ENCODE measurements at regions not wholly inside any gene's neighbourhood (a gene's known extent, or its start where the extent isn't known, plus 50 kb on each side); places are given as distances from the start of the nearest gene placed in this dataset.

DNA sequence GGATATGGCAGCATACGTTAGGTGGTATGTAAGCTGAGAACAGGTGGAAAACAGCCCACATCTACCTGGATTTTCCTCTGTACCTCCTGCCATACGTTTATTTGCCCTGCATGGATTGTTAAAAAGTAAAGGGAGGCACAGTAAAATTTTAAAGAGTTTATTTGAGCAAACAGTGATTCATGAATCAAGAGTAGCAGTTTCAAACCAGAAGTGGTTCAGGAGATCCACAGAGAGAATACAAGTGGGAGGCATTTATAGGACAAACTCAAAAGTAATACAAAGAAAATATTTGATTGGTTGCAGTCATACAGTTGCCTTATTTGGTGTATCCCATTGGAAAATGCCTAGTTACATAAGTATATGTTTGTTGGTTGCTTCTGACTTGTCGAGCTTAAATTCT lies 117.6 kb downstream of the FAM170A start:
- FAIRE-seq (no peak), DNase-seq (ENCODE audit: low read depth) (no peak)
- Mint-ChIP-seq H3K36me3 (ENCODE audit: low read depth, unreplicated experiment) (no peaks in the 10 kb centered on the region), H3K27me3 (ENCODE audit: low read depth, unreplicated experiment) (no peaks in the 10 kb centered on the region), H3K4me1 (ENCODE audit: low read depth, unreplicated experiment) (peaks cover 9% of the 10 kb centered on the region), H3K4me3 (ENCODE audit: unreplicated experiment) (no peak overlapping the region), H3K9me3 (ENCODE audit: unreplicated experiment) (no peaks in the 10 kb centered on the region), H3K27ac (ENCODE audit: unreplicated experiment) (no peak overlapping the region)
- no peak overlapping the region for H3K9ac ChIP-seq (ENCODE audit: low read length)
- no peaks in the 10 kb centered on the region for H4K20me1 ChIP-seq (ENCODE audit: insufficient read depth, low read length)
- no peak overlapping the region for H3K4me3 ChIP-seq (ENCODE audit: insufficient read depth, low read depth, low read length)
- H3K27me3 ChIP-seq (ENCODE audit: insufficient read depth, low read length) = no peaks in the 10 kb centered on the region
- H3K9me3 ChIP-seq (ENCODE audit: insufficient read depth, low read depth, low read length) = no peaks in the 10 kb centered on the region
- no peak overlapping the region for H2AFZ ChIP-seq (ENCODE audit: low read depth, low read length)
- no peaks in the 10 kb centered on the region for H3K4me1 ChIP-seq (ENCODE audit: insufficient read depth, low read length)
- H3K27ac ChIP-seq (ENCODE audit: low read depth, low read length) = no peak overlapping the region
- TF ChIP-seq, protein P1, sequence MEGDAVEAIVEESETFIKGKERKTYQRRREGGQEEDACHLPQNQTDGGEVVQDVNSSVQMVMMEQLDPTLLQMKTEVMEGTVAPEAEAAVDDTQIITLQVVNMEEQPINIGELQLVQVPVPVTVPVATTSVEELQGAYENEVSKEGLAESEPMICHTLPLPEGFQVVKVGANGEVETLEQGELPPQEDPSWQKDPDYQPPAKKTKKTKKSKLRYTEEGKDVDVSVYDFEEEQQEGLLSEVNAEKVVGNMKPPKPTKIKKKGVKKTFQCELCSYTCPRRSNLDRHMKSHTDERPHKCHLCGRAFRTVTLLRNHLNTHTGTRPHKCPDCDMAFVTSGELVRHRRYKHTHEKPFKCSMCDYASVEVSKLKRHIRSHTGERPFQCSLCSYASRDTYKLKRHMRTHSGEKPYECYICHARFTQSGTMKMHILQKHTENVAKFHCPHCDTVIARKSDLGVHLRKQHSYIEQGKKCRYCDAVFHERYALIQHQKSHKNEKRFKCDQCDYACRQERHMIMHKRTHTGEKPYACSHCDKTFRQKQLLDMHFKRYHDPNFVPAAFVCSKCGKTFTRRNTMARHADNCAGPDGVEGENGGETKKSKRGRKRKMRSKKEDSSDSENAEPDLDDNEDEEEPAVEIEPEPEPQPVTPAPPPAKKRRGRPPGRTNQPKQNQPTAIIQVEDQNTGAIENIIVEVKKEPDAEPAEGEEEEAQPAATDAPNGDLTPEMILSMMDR (IDR thresholded peaks at IDR 0.05; ENCODE audit: insufficient read depth, low read depth, low read length) = no peak
- no peak for TF ChIP-seq EZH2 (IDR thresholded peaks at IDR 0.05; ENCODE audit: insufficient read depth, low read length)
- no peaks in the 10 kb centered on the region for H3K79me2 ChIP-seq (ENCODE audit: insufficient read depth, low read length)
- H3K4me2 ChIP-seq (ENCODE audit: low read length) = no peak overlapping the region
- no peaks in the 10 kb centered on the region for H3K36me3 ChIP-seq (ENCODE audit: insufficient read depth, low read length)

DNA sequence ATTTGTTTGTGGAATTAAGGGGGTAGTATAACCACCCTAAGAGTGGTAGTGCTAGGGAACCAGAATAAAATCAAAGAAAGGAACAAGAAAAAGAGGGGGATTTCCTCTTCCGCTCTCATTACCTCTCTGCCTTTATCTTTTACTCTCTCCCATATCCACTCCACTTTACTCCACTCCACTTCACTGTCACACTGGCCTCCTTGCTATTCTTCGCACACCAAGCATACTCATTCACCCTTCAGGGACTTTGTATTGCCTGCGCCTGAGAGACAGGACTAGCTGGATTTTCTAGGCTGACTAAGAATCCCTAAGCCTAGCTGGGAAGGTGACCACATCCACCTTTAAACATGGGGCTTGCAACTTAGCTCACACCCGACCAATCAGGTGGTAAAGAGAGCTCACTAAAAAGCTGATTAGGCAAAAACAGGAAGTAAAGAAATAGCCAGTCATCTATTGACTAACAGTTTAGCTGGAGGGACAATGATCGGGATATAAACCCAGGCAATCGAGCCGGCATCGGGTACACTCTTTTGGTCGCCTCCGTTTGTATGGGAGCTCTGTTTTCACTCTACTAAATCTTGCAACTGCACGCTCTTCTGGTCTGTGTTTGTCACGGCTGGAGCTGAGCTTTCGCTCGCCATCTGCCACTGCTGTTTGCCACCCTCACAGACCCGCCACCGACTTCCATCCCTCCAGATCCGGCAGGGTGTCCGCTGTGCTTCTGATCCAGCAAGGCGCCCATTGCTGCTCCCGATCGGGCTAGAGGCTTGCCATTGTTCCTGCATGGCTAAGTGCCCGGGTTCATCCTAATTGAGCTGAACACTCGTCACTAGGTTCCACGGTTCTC lies 121.8 kb downstream of the FAM170A start:
- FAIRE-seq = no peak
- no peaks in the 10 kb centered on the region for H3K36me3 ChIP-seq (ENCODE audit: insufficient read depth, low read length)
- no peak overlapping the region for H3K4me3 ChIP-seq (ENCODE audit: insufficient read depth, low read depth, low read length)
- peaks cover 2% of the 10 kb centered on the region for H3K36me3 Mint-ChIP-seq (ENCODE audit: low read depth, unreplicated experiment)
- no peak overlapping the region for H3K4me3 Mint-ChIP-seq (ENCODE audit: unreplicated experiment)
- no peaks in the 10 kb centered on the region for H4K20me1 ChIP-seq (ENCODE audit: insufficient read depth, low read length)
- H3K9me3 Mint-ChIP-seq (ENCODE audit: unreplicated experiment) = peaks cover 2% of the 10 kb centered on the region
- no peak overlapping the region for H3K4me2 ChIP-seq (ENCODE audit: low read length)
- H3K9ac ChIP-seq (ENCODE audit: low read length) = no peak overlapping the region
- no peaks in the 10 kb centered on the region for H3K27me3 ChIP-seq (ENCODE audit: insufficient read depth, low read length)
- H3K9me3 ChIP-seq (ENCODE audit: insufficient read depth, low read depth, low read length) = no peaks in the 10 kb centered on the region
- TF ChIP-seq, protein P1 (IDR thresholded peaks at IDR 0.05; ENCODE audit: insufficient read depth, low read depth, low read length) = no peak
- H3K27ac ChIP-seq (ENCODE audit: low read depth, low read length) = no peak overlapping the region
- no peaks in the 10 kb centered on the region for H3K79me2 ChIP-seq (ENCODE audit: insufficient read depth, low read length)
- peaks cover 11% of the 10 kb centered on the region for H3K4me1 Mint-ChIP-seq (ENCODE audit: low read depth, unreplicated experiment)
- no peak overlapping the region for H3K27ac Mint-ChIP-seq (ENCODE audit: unreplicated experiment)
- no peak overlapping the region for H2AFZ ChIP-seq (ENCODE audit: low read depth, low read length)
- H3K27me3 Mint-ChIP-seq (ENCODE audit: low read depth, unreplicated experiment) = no peaks in the 10 kb centered on the region
- no peaks in the 10 kb centered on the region for H3K4me1 ChIP-seq (ENCODE audit: insufficient read depth, low read length)
- no peak for DNase-seq (ENCODE audit: low read depth)

DNA sequence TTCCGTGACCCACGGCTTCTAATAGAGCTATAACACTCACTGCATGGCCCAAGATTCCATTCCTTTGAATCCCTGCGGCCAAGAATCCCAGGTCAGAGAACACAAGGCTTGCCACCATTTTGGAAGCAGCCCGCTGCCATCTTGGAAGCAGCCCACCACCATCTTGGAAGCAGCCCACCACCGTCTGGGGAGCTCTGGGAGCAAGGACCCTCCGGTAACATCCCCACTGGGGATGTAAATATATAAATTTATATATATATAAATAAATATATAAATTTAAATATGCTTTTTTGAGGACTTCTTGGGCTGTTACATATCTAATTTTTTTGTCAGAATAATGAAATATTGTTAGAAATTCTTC lies 122.4 kb downstream of the FAM170A start:
- Mint-ChIP-seq H3K4me3 (ENCODE audit: unreplicated experiment) (no peak overlapping the region), H3K27ac (ENCODE audit: unreplicated experiment) (no peak overlapping the region), H3K27me3 (ENCODE audit: low read depth, unreplicated experiment) (no peaks in the 10 kb centered on the region), H3K9me3 (ENCODE audit: unreplicated experiment) (peaks cover 2% of the 10 kb centered on the region), H3K36me3 (ENCODE audit: low read depth, unreplicated experiment) (peaks cover 2% of the 10 kb centered on the region), H3K4me1 (ENCODE audit: low read depth, unreplicated experiment) (peaks cover 10% of the 10 kb centered on the region)
- no peaks in the 10 kb centered on the region for H3K27me3 ChIP-seq (ENCODE audit: insufficient read depth, low read length)
- no peaks in the 10 kb centered on the region for H3K4me1 ChIP-seq (ENCODE audit: insufficient read depth, low read length)
- H3K9me3 ChIP-seq (ENCODE audit: insufficient read depth, low read depth, low read length) = no peaks in the 10 kb centered on the region
- no peak for FAIRE-seq
- TF ChIP-seq, protein P1 (IDR thresholded peaks at IDR 0.05; ENCODE audit: insufficient read depth, low read depth, low read length) = no peak
- TF ChIP-seq EZH2 (IDR thresholded peaks at IDR 0.05; ENCODE audit: insufficient read depth, low read length) = no peak
- no peaks in the 10 kb centered on the region for H4K20me1 ChIP-seq (ENCODE audit: insufficient read depth, low read length)
- no peaks in the 10 kb centered on the region for H3K79me2 ChIP-seq (ENCODE audit: insufficient read depth, low read length)
- no peak overlapping the region for H3K27ac ChIP-seq (ENCODE audit: low read depth, low read length)
- H2AFZ ChIP-seq (ENCODE audit: low read depth, low read length) = no peak overlapping the region
- no peak overlapping the region for H3K4me3 ChIP-seq (ENCODE audit: insufficient read depth, low read depth, low read length)
- no peak for DNase-seq (ENCODE audit: low read depth)
- no peak overlapping the region for H3K4me2 ChIP-seq (ENCODE audit: low read length)
- H3K9ac ChIP-seq (ENCODE audit: low read length) = no peak overlapping the region
- no peaks in the 10 kb centered on the region for H3K36me3 ChIP-seq (ENCODE audit: insufficient read depth, low read length)
